GM13976 (cell line): ENCODE measurements at regions not wholly inside any gene's neighbourhood (a gene's known extent, or its start where the extent isn't known, plus 50 kb on each side); places are given as distances from the start of the nearest gene placed in this dataset.

Experiments used
- DNase-seq: peaks from one replicate; pipeline ENCODE4 v3.0.0; 2012; ENCODE audit warnings: low spot score
- CTCF ChIP-seq: IDR thresholded peaks from 2 replicates; pipeline ENCODE4 v1.5.1; 2012; ENCODE audit warnings: borderline replicate concordance, mild to moderate bottlenecking; ENCODE audit not compliant: insufficient read depth; ENCODE audit errors: extremely low read depth, missing control alignments, control extremely low read depth
- in situ Hi-C: fragments of 300-500 bp; cut with MboI; formaldehyde crosslinking; loops from one replicate; pipeline ENCODE4 v1.12.0; 2022; ENCODE audit warnings: low sequenced_read_pairs, mixed read lengths, inconsistent platforms; ENCODE audit not compliant: unreplicated experiment

- DNase-seq = no peak
- TF ChIP-seq CTCF = no peak
- in situ Hi-C loops = no loop called here
Observed at GRCh38 chr1:36554323-36554628, 71.6 kb upstream of the CSF3R start.

DNA sequence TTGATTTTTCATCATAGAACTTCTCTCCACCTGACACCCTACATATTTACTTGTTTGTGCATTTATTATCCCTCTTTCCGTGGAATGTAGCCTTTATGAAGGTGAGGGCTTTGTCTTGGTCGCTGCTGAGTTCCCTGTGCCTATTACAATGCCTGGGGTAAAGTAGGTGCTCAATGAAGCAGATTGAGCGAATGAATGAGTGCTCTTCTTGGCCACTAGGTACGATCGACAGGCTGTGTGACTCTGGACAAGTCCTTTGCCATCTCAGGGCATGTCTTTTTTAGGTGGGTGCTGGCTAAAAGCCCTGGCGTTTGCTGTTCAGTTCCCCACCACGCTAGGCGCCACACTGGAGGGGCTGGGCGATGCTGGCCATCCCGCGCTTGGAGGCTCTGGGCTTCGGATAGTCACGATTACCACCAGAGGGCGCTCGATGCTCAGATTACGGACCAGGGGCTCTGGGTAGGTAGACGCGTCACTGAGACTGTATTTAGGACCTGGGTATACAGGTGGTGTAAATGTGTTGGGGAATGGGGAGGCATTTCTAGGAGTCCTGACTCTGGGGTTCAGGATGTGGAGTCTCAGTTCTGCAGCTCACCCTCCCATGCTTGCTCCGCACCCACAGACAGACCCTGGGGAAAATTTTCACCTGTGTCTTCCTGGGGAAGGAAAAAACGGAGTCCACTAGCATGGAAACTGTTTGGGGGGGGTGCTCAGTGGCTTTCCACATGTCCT lies 71.0 kb upstream of the CSF3R start:
- in situ Hi-C loops = no loop called here
- peak; percentile 79 for DNase-seq
- TF ChIP-seq CTCF = peak; percentile 77

GRCh38 chr1:36542962-36543515 lies 60.3 kb upstream of the CSF3R start:
- in situ Hi-C loops = no loop called here
- TF ChIP-seq CTCF = no peak
- no peak for DNase-seq

DNA sequence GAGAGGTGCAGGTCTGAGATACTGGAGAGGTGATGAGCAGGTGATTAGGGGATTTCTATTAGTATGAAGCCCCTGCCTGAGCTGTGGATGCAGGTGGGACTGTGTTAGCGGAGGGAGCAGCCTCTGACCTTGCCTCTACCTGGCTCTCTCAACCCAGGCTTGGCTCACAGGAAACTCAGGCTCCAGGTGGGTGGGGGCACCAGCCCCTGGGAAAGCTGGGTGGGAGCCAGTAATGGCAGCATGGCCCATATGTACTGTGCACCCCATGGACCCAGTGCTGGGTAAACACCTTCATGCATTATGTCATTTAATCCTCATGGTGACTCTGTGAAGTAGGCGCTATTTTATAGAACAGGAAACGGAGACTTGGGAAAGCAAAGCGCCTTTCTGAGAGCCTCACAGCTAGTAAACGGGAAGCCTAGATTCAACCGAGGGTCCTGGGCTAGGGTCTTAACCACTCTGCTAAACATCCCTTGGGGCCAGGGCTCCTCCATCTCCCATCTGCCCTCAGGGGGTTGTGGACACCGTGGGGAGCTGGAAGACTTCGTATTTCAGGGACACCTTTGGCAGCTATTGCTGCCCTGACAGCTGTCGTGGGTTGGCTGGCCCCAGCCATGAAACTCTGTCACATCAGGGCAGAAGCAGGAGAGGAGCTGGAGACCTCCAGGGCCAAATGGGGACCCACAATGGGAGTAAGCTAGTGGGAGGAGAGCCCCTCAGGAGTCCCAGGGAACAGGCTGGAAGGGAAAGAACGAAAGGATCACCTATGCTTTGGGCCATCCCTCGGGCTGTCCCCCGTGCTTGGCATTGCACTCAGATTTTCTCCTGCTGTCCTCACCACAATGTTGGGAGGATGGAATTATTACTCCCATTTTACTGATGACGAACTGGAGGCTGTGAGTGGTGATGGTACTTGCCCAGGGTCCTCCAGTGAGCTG lies 59.6 kb upstream of the CSF3R start:
- no peak for DNase-seq
- in situ Hi-C loops = no loop called here

GRCh38 chr1:36540056-36540455 lies 57.3 kb upstream of the CSF3R start:
- no peak for DNase-seq
- in situ Hi-C loops = no loop called here
- TF ChIP-seq CTCF = no peak

More for the DNA sequence above, 59.6 kb upstream of the CSF3R start:
- no peak for TF ChIP-seq CTCF

GRCh38 chr1:36539526-36539925 lies 56.8 kb upstream of the CSF3R start:
- in situ Hi-C loops = no loop called here
- no peak for TF ChIP-seq CTCF
- DNase-seq = no peak
